Stimulated activated memory B cell treated with anti-CD40 and anti-IgM and Interleukin-4, amounts not matched to agents 10 μg/mL and 1 μg/mL and 100 μg/mL, for 72 hours (primary cell): ENCODE measurements at regions not wholly inside any gene's neighbourhood (a gene's known extent, or its start where the extent isn't known, plus 50 kb on each side); places are given as distances from the start of the nearest gene placed in this dataset.
"Not testable (repeated sequence)": the region's sequence is repeated elsewhere in the genome, so short reads cannot be mapped to it uniquely, and the experiment has no call there.

ENCODE experiments used
- ATAC-seq: fragments of 150-1000 bp; cut with Tn5 transposase; 2 replicates; pipeline ENCODE4 v1.10.0; 2021
- H3K27ac Mint-ChIP-seq: one replicate; pipeline ENCODE4 v1.8.0; 2022; ENCODE audit warnings: mild to moderate bottlenecking, mixed read lengths
- H3K27me3 Mint-ChIP-seq: one replicate; pipeline ENCODE4 v1.8.0; 2022; ENCODE audit warnings: mixed read lengths
- H3K36me3 Mint-ChIP-seq: one replicate; pipeline ENCODE4 v1.8.0; 2022; ENCODE audit warnings: mixed read lengths
- H3K4me1 Mint-ChIP-seq: one replicate; pipeline ENCODE4 v1.8.0; 2022; ENCODE audit warnings: mixed read lengths
- H3K4me3 Mint-ChIP-seq: one replicate; pipeline ENCODE4 v1.8.0; 2022; ENCODE audit warnings: mild to moderate bottlenecking, moderate library complexity, mixed read lengths
- H3K9me3 Mint-ChIP-seq: one replicate; pipeline ENCODE4 v1.8.0; 2022; ENCODE audit warnings: mixed read lengths

GRCh38 chr6:88449770-88450169 lies 283.6 kb upstream of the CNR1 start:
- ATAC-seq: no peak
- Mint-ChIP-seq H3K27me3 (peaks cover 8% of the 10 kb centered on the region), H3K4me3 (no peak overlapping the region), H3K36me3 (no peaks in the 10 kb centered on the region), H3K4me1 (no peaks in the 10 kb centered on the region), H3K9me3 (no peaks in the 10 kb centered on the region), H3K27ac (no peak overlapping the region)

DNA sequence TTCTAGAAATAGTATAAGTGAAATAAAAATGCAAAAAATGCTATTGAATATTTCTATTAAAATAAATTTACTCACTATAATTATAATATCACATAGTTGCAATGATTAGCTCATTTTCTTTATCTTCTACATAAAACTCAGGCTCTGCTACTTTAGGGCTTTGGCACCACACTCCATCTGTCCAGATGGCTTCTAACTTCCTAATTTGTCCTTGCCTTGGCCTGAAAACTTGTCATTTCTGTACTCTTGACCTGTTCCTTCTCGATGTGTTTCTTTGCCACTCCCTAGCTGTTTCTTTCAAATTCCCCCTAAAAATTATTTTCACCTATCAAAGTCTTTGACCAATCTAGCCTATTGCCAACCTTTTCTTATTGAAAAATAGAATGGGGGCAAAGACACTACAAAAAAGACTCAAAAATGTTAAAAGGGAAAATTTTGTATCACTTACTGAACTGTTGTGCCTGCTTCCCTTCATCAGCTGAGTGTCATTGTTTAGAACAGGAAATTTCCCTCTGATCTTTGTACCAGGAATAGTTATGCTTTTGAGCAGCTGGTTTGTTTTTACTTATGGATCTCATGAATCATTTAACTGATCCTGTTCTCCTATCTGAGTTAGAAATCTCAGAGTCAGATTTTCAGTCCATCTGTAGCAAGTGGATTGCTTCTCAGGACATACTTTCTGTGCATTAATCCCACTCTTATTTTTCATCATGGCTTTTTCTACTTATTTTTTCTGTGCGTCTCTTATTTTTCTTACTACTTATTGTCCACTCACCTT lies 279.2 kb upstream of the CNR1 start:
- ATAC-seq: no peak
- peaks cover under 1% of the 10 kb centered on the region for H3K27me3 Mint-ChIP-seq
- no peaks in the 10 kb centered on the region for H3K36me3 Mint-ChIP-seq

GRCh38 chr6:88443554-88443953 lies 277.4 kb upstream of the CNR1 start:
- H3K27ac Mint-ChIP-seq: no peak overlapping the region
- H3K4me1 Mint-ChIP-seq: no peaks in the 10 kb centered on the region
- no peak for ATAC-seq
- no peaks in the 10 kb centered on the region for H3K36me3 Mint-ChIP-seq
- H3K27me3 Mint-ChIP-seq: no peaks in the 10 kb centered on the region
- H3K9me3 Mint-ChIP-seq: no peaks in the 10 kb centered on the region
- H3K4me3 Mint-ChIP-seq: no peak overlapping the region

More for the DNA sequence above, 279.2 kb upstream of the CNR1 start:
- no peak overlapping the region for H3K4me3 Mint-ChIP-seq
- H3K27ac Mint-ChIP-seq: no peak overlapping the region
- no peaks in the 10 kb centered on the region for H3K4me1 Mint-ChIP-seq
- no peaks in the 10 kb centered on the region for H3K9me3 Mint-ChIP-seq

GRCh38 chr6:88442737-88443136 lies 276.6 kb upstream of the CNR1 start:
- no peak for ATAC-seq
- Mint-ChIP-seq H3K27ac (no peak overlapping the region), H3K4me3 (no peak overlapping the region), H3K4me1 (no peaks in the 10 kb centered on the region), H3K36me3 (no peaks in the 10 kb centered on the region), H3K9me3 (no peaks in the 10 kb centered on the region), H3K27me3 (no peaks in the 10 kb centered on the region)

DNA sequence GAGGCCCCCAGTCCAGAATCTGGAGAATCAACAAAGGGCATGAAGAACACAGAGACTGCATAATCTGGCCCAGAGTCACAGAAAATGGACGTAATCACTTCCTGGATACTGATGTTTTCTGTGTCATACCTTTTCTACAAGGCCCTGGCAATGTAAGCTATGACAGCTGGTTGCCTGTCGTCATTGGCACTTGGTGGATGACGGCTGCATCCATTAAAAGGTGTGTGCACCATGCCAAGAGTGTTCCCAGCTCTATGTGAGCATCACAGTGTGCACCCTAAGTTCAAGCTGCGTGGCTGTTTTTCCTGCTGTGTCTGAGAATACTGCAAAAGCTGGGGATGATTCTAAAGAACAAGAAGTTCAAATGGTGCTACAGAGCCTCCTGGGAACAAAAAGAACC lies 275.2 kb upstream of the CNR1 start:
- Mint-ChIP-seq H3K4me3 (no peak overlapping the region), H3K36me3 (no peaks in the 10 kb centered on the region), H3K9me3 (no peaks in the 10 kb centered on the region), H3K4me1 (no peaks in the 10 kb centered on the region), H3K27me3 (no peaks in the 10 kb centered on the region), H3K27ac (no peak overlapping the region)
- ATAC-seq: no peak

DNA sequence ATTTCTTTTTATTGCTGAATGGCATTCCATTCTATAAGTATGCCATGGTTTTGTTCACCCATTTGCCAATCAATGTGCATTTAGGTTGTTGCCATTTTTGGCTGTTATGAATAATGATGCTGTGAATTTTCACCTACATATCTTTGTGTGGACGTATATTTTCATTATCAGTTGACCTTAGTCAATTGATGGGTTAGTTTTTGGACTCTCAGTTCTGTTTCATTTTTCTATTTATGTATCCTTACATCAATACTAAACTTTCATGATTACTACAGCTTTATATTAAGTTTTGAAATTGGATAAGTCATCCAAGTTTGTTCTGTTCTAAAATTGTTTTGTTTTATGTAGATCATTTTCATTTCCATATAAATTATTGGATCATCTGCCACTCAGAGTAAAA lies 261.9 kb upstream of the CNR1 start:
- H3K27ac Mint-ChIP-seq: no peak overlapping the region
- no peaks in the 10 kb centered on the region for H3K4me1 Mint-ChIP-seq
- H3K27me3 Mint-ChIP-seq: peaks cover 9% of the 10 kb centered on the region
- no peak overlapping the region for H3K4me3 Mint-ChIP-seq
- H3K9me3 Mint-ChIP-seq: no peaks in the 10 kb centered on the region
- ATAC-seq: no peak
- no peaks in the 10 kb centered on the region for H3K36me3 Mint-ChIP-seq

DNA sequence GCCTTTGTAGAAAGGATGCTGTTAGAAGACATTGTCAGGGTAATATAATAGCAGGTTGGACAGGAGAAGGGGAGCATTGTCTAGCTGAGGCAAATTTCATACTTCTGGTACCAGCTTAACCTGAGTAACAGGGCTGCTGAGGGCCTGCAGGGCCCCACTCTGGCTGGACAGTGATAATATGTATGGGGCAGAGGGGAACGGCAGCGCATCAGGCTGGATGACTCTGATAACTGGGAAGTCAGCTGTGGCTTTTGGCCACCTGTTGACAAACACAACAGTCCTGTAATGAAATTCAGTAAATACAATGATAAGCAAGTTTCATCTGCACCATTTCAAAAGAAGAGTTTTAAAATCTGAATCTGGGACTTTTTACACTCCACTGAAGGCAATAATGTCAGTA lies 259.9 kb upstream of the CNR1 start:
- Mint-ChIP-seq H3K36me3 (no peaks in the 10 kb centered on the region), H3K27me3 (peaks cover 9% of the 10 kb centered on the region), H3K9me3 (no peaks in the 10 kb centered on the region), H3K4me3 (no peak overlapping the region), H3K27ac (no peak overlapping the region), H3K4me1 (no peaks in the 10 kb centered on the region)
- no peak for ATAC-seq

GRCh38 chr6:88422831-88423230 lies 256.7 kb upstream of the CNR1 start:
- ATAC-seq: no peak
- no peaks in the 10 kb centered on the region for H3K36me3 Mint-ChIP-seq
- H3K4me3 Mint-ChIP-seq: no peak overlapping the region
- no peaks in the 10 kb centered on the region for H3K27me3 Mint-ChIP-seq
- no peaks in the 10 kb centered on the region for H3K9me3 Mint-ChIP-seq
- no peak overlapping the region for H3K27ac Mint-ChIP-seq
- no peaks in the 10 kb centered on the region for H3K4me1 Mint-ChIP-seq

DNA sequence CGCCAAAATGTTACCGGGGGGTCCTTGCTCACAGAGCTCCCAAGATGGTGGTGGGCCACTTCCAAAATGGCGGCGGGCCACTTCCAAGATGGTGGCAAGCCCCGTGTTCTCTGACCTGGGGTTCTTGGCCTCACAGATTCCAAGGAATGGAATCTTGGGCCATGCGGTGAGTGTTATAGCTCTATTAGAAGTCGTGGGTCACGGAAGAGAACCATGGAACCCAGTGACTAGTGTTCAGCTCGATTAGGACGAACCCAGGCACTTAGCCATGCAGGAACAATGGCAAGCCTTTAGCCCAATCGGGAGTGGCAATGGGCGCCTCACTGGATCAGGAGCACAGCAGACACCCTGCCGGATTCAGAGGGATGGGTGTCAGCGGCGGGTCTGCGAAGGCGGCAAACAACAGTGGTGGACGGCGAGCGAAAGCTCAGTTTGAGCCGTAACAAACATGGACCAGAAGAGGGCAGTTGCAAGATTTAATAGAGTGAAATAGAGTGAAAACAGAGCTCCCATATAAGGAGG lies 254.9 kb upstream of the CNR1 start:
- H3K4me1 Mint-ChIP-seq, H3K36me3 Mint-ChIP-seq, H3K27ac Mint-ChIP-seq, H3K27me3 Mint-ChIP-seq, ATAC-seq, H3K9me3 Mint-ChIP-seq, H3K4me3 Mint-ChIP-seq: not testable (repeated sequence)

- not testable (repeated sequence) for H3K36me3 Mint-ChIP-seq, H3K27ac Mint-ChIP-seq, H3K27me3 Mint-ChIP-seq, H3K4me3 Mint-ChIP-seq, H3K9me3 Mint-ChIP-seq, H3K4me1 Mint-ChIP-seq, ATAC-seq
Observed at GRCh38 chr6:88418921-88419810, 253.0 kb upstream of the CNR1 start.

DNA sequence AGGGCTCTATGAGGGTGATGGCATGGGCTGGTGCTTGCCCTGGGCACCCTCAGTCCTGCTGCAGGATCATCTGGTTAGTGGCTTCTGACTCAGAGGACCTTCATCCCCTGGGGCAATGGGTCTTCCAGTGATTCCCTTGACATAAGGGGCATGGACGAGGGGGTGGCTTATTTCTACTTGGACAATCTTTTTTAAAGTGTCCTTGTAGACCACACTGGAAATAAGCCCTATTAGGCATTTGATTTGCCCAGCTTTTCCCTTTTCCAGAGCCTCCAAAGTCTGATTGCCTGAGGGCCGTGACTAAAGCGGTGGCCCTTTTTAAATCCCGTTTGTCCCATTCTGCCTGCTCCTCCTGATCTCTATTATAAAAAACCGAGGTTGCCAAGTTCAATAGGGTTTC lies 251.2 kb upstream of the CNR1 start:
- H3K27me3 Mint-ChIP-seq, H3K4me1 Mint-ChIP-seq, H3K4me3 Mint-ChIP-seq, H3K36me3 Mint-ChIP-seq, H3K9me3 Mint-ChIP-seq, H3K27ac Mint-ChIP-seq, ATAC-seq: not testable (repeated sequence)

DNA sequence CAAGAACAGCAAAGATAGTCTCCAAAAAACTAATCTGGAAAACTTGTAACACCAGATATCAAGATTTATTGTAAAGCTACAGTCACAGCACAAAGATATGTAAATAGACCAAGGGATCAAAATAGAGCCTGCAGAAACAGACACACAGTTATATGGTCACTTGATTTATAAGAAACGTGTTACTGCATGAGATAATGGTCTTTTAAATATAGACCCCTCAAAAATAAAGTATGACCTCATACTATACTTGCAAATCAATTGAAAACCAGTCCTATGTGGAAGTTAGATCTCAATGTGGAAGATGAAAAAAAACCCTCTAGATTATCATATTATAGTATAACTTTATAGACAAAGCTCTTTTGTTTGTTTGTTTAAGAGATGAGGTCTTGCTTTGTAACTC lies 247.3 kb upstream of the CNR1 start:
- Mint-ChIP-seq H3K27ac (no peak overlapping the region), H3K9me3 (peaks cover 5% of the 10 kb centered on the region), H3K4me1 (no peaks in the 10 kb centered on the region), H3K4me3 (no peak overlapping the region), H3K27me3 (no peaks in the 10 kb centered on the region), H3K36me3 (no peaks in the 10 kb centered on the region)
- ATAC-seq: no peak

GRCh38 chr6:88408355-88408754 lies 242.2 kb upstream of the CNR1 start:
- ATAC-seq, H3K4me1 Mint-ChIP-seq, H3K27ac Mint-ChIP-seq, H3K36me3 Mint-ChIP-seq, H3K9me3 Mint-ChIP-seq, H3K4me3 Mint-ChIP-seq: not testable (repeated sequence)
- peaks cover 22% of the 10 kb centered on the region for H3K27me3 Mint-ChIP-seq

- H3K36me3 Mint-ChIP-seq, ATAC-seq, H3K27ac Mint-ChIP-seq, H3K4me3 Mint-ChIP-seq, H3K9me3 Mint-ChIP-seq, H3K4me1 Mint-ChIP-seq: not testable (repeated sequence)
- peaks cover 22% of the 10 kb centered on the region for H3K27me3 Mint-ChIP-seq
Observed at GRCh38 chr6:88406674-88407073, 240.5 kb upstream of the CNR1 start.

- Mint-ChIP-seq H3K27ac (no peak overlapping the region), H3K4me1 (no peaks in the 10 kb centered on the region), H3K36me3 (no peaks in the 10 kb centered on the region), H3K27me3 (peaks cover 22% of the 10 kb centered on the region), H3K9me3 (peaks cover 4% of the 10 kb centered on the region), H3K4me3 (no peak overlapping the region)
- no peak for ATAC-seq
Observed at GRCh38 chr6:88403486-88403885, 237.3 kb upstream of the CNR1 start.

DNA sequence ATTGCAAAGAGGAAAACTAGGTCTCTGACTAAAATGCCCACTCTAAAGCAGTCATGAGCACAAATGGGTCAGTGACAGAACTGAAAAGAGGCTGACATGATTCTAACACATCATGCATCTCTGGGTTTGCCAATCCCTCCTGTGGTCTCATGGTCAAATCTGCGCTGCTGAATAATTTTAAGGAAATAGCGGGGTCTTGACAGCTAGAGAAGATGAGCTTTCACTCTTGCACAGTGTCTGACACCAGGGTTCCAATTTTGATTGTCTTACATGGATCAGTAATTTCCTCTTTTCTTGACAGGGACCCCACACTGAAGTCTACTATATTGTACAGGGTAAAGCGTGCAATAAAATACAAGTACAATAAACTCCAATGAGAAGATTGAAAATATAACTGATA lies 236.8 kb upstream of the CNR1 start:
- H3K36me3 Mint-ChIP-seq: no peaks in the 10 kb centered on the region
- no peak for ATAC-seq
- peaks cover 22% of the 10 kb centered on the region for H3K27me3 Mint-ChIP-seq
- no peaks in the 10 kb centered on the region for H3K4me1 Mint-ChIP-seq
- no peaks in the 10 kb centered on the region for H3K9me3 Mint-ChIP-seq
- no peak overlapping the region for H3K4me3 Mint-ChIP-seq
- H3K27ac Mint-ChIP-seq: no peak overlapping the region
